ENCODE measurements at regions not wholly inside any gene's neighbourhood (a gene's known extent, or its start where the extent isn't known, plus 50 kb on each side); places are given as distances from the start of the nearest gene placed in this dataset.
A peak's percentile ranks its signal among the peaks of the same experiment; 100 is the strongest.

GRCh38 chr5:97834561-97834960 is 651.5 kb upstream of the RIOK2 start:
- H3K27me3 ChIP-seq (ENCODE audit: control insufficient read depth, insufficient read depth, low read length), result peaks cover 4% of the 10 kb centered on the region
- TF ChIP-seq CTCF (IDR thresholded peaks at IDR 0.05; ENCODE audit: insufficient read depth, low read length, severe bottlenecking), result no peak
- no peak overlapping the region for H3K4me3 ChIP-seq (ENCODE audit: low read depth, low read length)
- DNase-seq (ENCODE audit: low read depth) (no peak), FAIRE-seq (no peak)
- no peaks in the 10 kb centered on the region for H3K36me3 ChIP-seq (ENCODE audit: control insufficient read depth, insufficient read depth, low read length)

GRCh38 chr5:97835112-97835511 is 652.1 kb upstream of the RIOK2 start:
- Histone ChIP-seq H3K4me3 (ENCODE audit: low read depth, low read length) (no peak overlapping the region), H3K36me3 (ENCODE audit: control insufficient read depth, insufficient read depth, low read length) (no peaks in the 10 kb centered on the region), H3K27me3 (ENCODE audit: control insufficient read depth, insufficient read depth, low read length) (peaks cover 4% of the 10 kb centered on the region)
- FAIRE-seq, result no peak
- no peak for DNase-seq (ENCODE audit: low read depth)
- no peak for TF ChIP-seq CTCF (IDR thresholded peaks at IDR 0.05; ENCODE audit: insufficient read depth, low read length, severe bottlenecking)

GRCh38 chr5:97836816-97837215 is 653.8 kb upstream of the RIOK2 start:
- H3K27me3 ChIP-seq (ENCODE audit: control insufficient read depth, insufficient read depth, low read length), result peaks cover 4% of the 10 kb centered on the region
- no peak for FAIRE-seq
- TF ChIP-seq CTCF (IDR thresholded peaks at IDR 0.05; ENCODE audit: insufficient read depth, low read length, severe bottlenecking), result no peak

GRCh38 chr5:97838214-97838613 is 655.2 kb upstream of the RIOK2 start:
- TF ChIP-seq CTCF (IDR thresholded peaks at IDR 0.05; ENCODE audit: insufficient read depth, low read length, severe bottlenecking), result no peak
- no peaks in the 10 kb centered on the region for H3K36me3 ChIP-seq (ENCODE audit: control insufficient read depth, insufficient read depth, low read length)
- FAIRE-seq (no peak), DNase-seq (ENCODE audit: low read depth) (peak; percentile 97)
- H3K27me3 ChIP-seq (ENCODE audit: control insufficient read depth, insufficient read depth, low read length), result peaks cover 4% of the 10 kb centered on the region
- no peak overlapping the region for H3K4me3 ChIP-seq (ENCODE audit: low read depth, low read length)

More at GRCh38 chr5:97836816-97837215, 653.8 kb upstream of the RIOK2 start:
- Histone ChIP-seq H3K4me3 (ENCODE audit: low read depth, low read length) (no peak overlapping the region), H3K36me3 (ENCODE audit: control insufficient read depth, insufficient read depth, low read length) (no peaks in the 10 kb centered on the region)
- DNase-seq (ENCODE audit: low read depth), result no peak

- Histone ChIP-seq H3K4me3 (ENCODE audit: low read depth, low read length) (no peak overlapping the region), H3K36me3 (ENCODE audit: control insufficient read depth, insufficient read depth, low read length) (no peaks in the 10 kb centered on the region), H3K27me3 (ENCODE audit: control insufficient read depth, insufficient read depth, low read length) (peaks cover 4% of the 10 kb centered on the region)
- DNase-seq (ENCODE audit: low read depth) (peak; percentile 43), FAIRE-seq (no peak)
- TF ChIP-seq CTCF (IDR thresholded peaks at IDR 0.05; ENCODE audit: insufficient read depth, low read length, severe bottlenecking), result no peak
Observed at GRCh38 chr5:97839341-97840086, 656.5 kb upstream of the RIOK2 start.

GRCh38 chr5:97840643-97841042 is 657.6 kb upstream of the RIOK2 start:
- H3K36me3 ChIP-seq (ENCODE audit: control insufficient read depth, insufficient read depth, low read length), result no peaks in the 10 kb centered on the region
- H3K4me3 ChIP-seq (ENCODE audit: low read depth, low read length), result no peak overlapping the region
- DNase-seq (ENCODE audit: low read depth) (peak; percentile 50), FAIRE-seq (no peak)
- H3K27me3 ChIP-seq (ENCODE audit: control insufficient read depth, insufficient read depth, low read length), result peaks cover 4% of the 10 kb centered on the region
- no peak for TF ChIP-seq CTCF (IDR thresholded peaks at IDR 0.05; ENCODE audit: insufficient read depth, low read length, severe bottlenecking)
